Thoracic aorta (tissue), 2 donors: ENCODE measurements at regions not wholly inside any gene's neighbourhood (a gene's known extent, or its start where the extent isn't known, plus 50 kb on each side); places are given as distances from the start of the nearest gene placed in this dataset.

Experiments used
- ATAC-seq: fragments of 150-250 bp; one replicate; pipeline ENCODE4 v1.8.0; 2017; ENCODE audit warnings: low read depth; ENCODE audit not compliant: insufficient number of reproducible peaks, low FRiP score
- DNase-seq: peaks from one replicate; pipeline ENCODE4 v3.0.0-alpha.2; 2020; ENCODE audit warnings: low spot score
- H3K27ac ChIP-seq, 2 donors: fragments of 200-600 bp; sonication (generic); 1 replicate in 1 of 2; 2 replicates in 1 of 2; pipeline ENCODE4 v1.5.1; 2016; ENCODE audit warnings: mild to moderate bottlenecking in 2 of 2, moderate library complexity in 2 of 2
- H3K27me3 ChIP-seq: fragments of 200-600 bp; sonication (generic); replicated peaks from 2 replicates; pipeline ENCODE4 v1.6.0; 2016; ENCODE audit warnings: mild to moderate bottlenecking; ENCODE audit not compliant: insufficient read depth
- H3K36me3 ChIP-seq: fragments of 200-600 bp; sonication (generic); one replicate; pipeline ENCODE4 v1.5.1; 2016
- H3K4me1 ChIP-seq, 2 donors: fragments of 200-600 bp; sonication (generic); 1 replicate in 1 of 2; 2 replicates in 1 of 2; pipeline versions ENCODE4 v1.5.1 to v1.6.0; 2016; ENCODE audit warnings: low read depth in 2 of 2, mild to moderate bottlenecking in 1 of 2; ENCODE audit not compliant: control insufficient read depth in 1 of 2
- H3K4me3 ChIP-seq: fragments of 200-600 bp; sonication (generic); 2 replicates; pipeline ENCODE4 v1.5.1; 2016; ENCODE audit warnings: mild to moderate bottlenecking
- H3K9me3 ChIP-seq: fragments of 200-600 bp; sonication (generic); 2 replicates; pipeline ENCODE4 v1.5.1; 2016
- TF ChIP-seq, protein P1 (sequence below): fragments of 200-600 bp; sonication (generic); IDR thresholded peaks from one replicate; pipeline ENCODE4 v1.5.1; 2019; ENCODE audit warnings: antibody characterized with exemption

DNA sequence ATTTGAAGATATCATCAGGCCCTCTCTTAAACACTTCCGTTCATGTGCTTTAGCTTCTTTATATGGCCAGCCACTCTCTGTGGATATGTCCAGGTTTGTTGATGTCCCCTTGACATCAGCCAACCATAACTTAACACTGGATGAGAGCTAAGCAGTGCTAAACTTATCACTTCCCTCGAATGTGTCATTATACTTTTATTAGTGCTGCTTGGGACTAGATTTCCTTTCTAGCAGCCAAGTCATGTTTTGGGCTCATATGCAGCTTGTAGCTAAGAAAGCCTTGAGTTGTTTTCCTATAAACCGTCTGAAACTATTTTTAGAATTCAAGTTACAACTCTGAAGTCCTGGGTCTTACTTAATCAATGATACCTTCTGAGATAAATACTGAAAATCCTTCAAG is 144.8 kb upstream of the TNP1 start:
- Histone ChIP-seq H3K4me3 (no peak overlapping the region), H3K9me3 (no peaks in the 10 kb centered on the region), H3K27ac (peak overlapping the region; percentile 16 to 48), H3K4me1 (peaks cover 6 to 14% of the 10 kb centered on the region in 2 donors), H3K36me3 (no peaks in the 10 kb centered on the region), H3K27me3 (no peaks in the 10 kb centered on the region)
- no peak for DNase-seq
- peak; percentile 47 for ATAC-seq
- TF ChIP-seq, protein P1, sequence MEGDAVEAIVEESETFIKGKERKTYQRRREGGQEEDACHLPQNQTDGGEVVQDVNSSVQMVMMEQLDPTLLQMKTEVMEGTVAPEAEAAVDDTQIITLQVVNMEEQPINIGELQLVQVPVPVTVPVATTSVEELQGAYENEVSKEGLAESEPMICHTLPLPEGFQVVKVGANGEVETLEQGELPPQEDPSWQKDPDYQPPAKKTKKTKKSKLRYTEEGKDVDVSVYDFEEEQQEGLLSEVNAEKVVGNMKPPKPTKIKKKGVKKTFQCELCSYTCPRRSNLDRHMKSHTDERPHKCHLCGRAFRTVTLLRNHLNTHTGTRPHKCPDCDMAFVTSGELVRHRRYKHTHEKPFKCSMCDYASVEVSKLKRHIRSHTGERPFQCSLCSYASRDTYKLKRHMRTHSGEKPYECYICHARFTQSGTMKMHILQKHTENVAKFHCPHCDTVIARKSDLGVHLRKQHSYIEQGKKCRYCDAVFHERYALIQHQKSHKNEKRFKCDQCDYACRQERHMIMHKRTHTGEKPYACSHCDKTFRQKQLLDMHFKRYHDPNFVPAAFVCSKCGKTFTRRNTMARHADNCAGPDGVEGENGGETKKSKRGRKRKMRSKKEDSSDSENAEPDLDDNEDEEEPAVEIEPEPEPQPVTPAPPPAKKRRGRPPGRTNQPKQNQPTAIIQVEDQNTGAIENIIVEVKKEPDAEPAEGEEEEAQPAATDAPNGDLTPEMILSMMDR, result no peak

DNA sequence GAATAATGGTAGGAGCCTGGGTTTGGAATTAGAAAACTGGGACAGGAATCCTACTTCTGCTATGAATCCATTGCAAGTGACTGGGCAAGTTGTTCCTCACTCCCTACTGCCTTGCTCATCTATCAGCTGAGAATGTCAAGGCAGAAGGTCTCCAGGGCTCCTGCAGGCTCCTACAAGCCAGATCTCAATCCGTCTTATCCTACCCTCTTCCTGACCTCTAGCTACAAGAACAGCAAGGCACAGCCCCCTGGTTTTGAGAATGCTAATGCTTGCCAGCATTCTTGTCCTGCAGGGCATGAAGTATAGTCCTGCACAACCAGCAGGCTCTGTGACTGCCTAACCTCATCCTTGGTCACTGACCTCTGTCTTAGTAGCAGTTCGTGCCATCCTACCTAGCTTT is 141.9 kb upstream of the TNP1 start:
- no peaks in the 10 kb centered on the region for H3K27me3 ChIP-seq
- TF ChIP-seq, protein P1, result no peak
- no peaks in the 10 kb centered on the region for H3K36me3 ChIP-seq
- H3K27ac ChIP-seq, result no peak overlapping the region
- no peak overlapping the region for H3K4me3 ChIP-seq
- DNase-seq, result no peak
- H3K9me3 ChIP-seq, result no peaks in the 10 kb centered on the region
- ATAC-seq, result no peak
- peaks cover 6 to 14% of the 10 kb centered on the region in 2 donors for H3K4me1 ChIP-seq

DNA sequence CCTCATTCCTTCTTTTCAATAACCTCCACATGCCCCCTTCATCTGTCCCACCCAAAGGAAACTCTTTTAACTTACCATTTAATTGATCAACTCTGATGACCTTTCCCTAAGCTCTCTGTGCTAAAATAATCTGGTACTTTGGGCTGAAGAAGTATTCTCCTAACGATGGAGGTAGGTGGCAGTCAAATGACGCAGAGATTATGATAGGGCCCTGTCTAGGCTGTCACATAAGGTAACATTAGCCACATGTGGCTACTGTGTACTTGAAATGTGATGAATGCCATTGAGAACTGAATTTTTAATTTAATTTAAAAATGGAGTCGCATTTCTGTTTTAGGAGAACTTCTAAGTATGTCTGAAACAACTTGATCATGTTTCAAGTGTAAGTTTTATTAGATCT is 140.5 kb upstream of the TNP1 start:
- H3K4me3 ChIP-seq, result no peak overlapping the region
- peaks cover 5 to 12% of the 10 kb centered on the region in 2 donors for H3K4me1 ChIP-seq
- H3K27ac ChIP-seq, result no peak overlapping the region
- TF ChIP-seq, protein P1, result no peak
- no peaks in the 10 kb centered on the region for H3K27me3 ChIP-seq
- H3K36me3 ChIP-seq, result no peaks in the 10 kb centered on the region
- no peaks in the 10 kb centered on the region for H3K9me3 ChIP-seq
- no peak for DNase-seq
- no peak for ATAC-seq

DNA sequence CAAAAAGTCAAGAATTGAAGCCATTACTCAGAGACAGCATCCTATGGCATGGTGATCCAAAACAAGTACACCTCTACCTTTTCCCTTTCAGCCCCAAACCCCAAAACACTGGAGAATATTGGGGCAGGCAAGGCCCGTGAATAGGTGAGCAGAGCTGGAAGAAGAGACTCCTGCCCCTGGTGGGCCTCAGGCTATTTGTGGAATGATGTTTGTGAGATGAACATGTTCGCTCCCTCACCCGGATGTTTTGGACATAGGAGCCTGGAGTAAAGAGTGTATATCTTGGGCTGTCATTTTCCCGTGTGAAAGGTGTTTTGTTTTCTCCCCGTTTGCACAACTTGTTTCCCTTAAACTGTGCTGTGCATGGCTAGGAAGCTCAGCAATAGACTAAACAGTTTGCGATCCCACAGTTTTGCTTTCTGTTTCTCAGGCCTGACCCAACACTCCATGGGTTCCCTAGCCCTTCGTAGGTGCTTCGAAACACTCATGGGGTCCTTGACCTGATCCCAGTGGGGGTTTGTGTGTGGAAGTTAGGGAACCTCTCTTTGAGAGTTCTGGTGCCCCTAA is 136.5 kb upstream of the TNP1 start:
- TF ChIP-seq, protein P1, result no peak
- Histone ChIP-seq H3K27ac (no peak overlapping the region), H3K9me3 (no peaks in the 10 kb centered on the region), H3K36me3 (no peaks in the 10 kb centered on the region), H3K27me3 (no peaks in the 10 kb centered on the region), H3K4me3 (no peak overlapping the region), H3K4me1 (peaks cover 0 to 11% of the 10 kb centered on the region in 2 donors)
- DNase-seq (no peak), ATAC-seq (no peak)

DNA sequence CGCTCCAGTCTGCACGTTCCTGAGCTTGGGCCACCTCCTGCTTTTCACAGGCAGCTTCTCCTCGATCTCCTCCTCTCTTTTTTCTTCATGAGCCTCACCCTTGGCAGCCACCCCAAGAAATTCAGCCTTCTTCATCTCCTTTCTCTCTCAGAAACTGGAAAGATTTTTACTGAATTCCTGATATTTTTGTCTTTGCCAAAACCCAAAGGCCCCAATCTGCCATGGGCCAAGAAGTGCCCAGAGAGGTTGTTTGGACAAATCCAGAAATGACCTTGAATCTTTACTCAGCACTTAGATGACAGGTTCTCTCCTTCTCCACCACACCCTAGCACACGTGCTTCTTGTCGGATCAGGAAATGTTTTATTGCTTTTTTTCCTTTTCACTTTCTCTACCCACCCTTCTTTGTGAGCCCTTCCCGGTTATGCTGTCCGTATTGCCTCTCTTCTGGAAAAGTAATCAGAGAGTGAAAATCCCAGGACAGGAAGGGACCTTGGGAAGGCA is 134.5 kb upstream of the TNP1 start:
- Histone ChIP-seq H3K4me1 (peaks cover 0 to 11% of the 10 kb centered on the region in 2 donors), H3K27ac (no peak overlapping the region), H3K36me3 (no peaks in the 10 kb centered on the region), H3K9me3 (no peaks in the 10 kb centered on the region), H3K4me3 (no peak overlapping the region), H3K27me3 (no peaks in the 10 kb centered on the region)
- ATAC-seq (no peak), DNase-seq (no peak)
- TF ChIP-seq, protein P1, result no peak
